Adrenal gland (tissue), 9 donors: ENCODE measurements at regions not wholly inside any gene's neighbourhood (a gene's known extent, or its start where the extent isn't known, plus 50 kb on each side); places are given as distances from the start of the nearest gene placed in this dataset.

Experiments used
- DNase-seq, 7 donors: peaks; one replicate each; pipeline ENCODE4 v3.0.0-alpha.2; 2019 to 2020
- H3K27ac ChIP-seq, 5 donors: fragments of 200-600 bp; sonication (generic) in 4 of 5; 1 replicate in 3 of 5; 2 replicates in 2 of 5; pipeline versions ENCODE4 v1.5.1 to v1.8.0; 2016 to 2020; ENCODE audit warnings: mild to moderate bottlenecking in 1 of 5
- H3K27me3 ChIP-seq: fragments of 200-600 bp; 2 replicates; pipeline ENCODE4 v1.8.0; 2021
- H3K36me3 ChIP-seq, 2 donors: fragments of 200-600 bp; replicated peaks in 1 of 2; 1 replicate in 1 of 2; 2 replicates in 1 of 2; pipeline versions ENCODE4 v1.5.1 to v1.8.0; 2018 to 2022
- H3K4me1 ChIP-seq, 2 donors: fragments of 200-600 bp; replicated peaks in 1 of 2; 1 replicate in 1 of 2; 2 replicates in 1 of 2; pipeline versions ENCODE4 v1.5.1 to v1.8.0; 2018 to 2021
- H3K4me3 ChIP-seq, 4 donors: fragments of 200-600 bp; sonication (generic) in 3 of 4; one replicate each; pipeline ENCODE4 v1.5.1; 2016 to 2018
- H3K9me3 ChIP-seq, 3 donors: fragments of 200-600 bp; sonication (generic) in 1 of 3; replicated peaks in 1 of 3; 1 replicate in 2 of 3; 2 replicates in 1 of 3; pipeline versions ENCODE4 v1.5.1 to v1.8.0; 2016 to 2021
- CTCF ChIP-seq, 6 experiments: fragments of 450-650 bp in 4 of 6; fragments of 200-600 bp in 2 of 6; sonication (generic) in 1 of 6; IDR thresholded peaks; 1 replicate in 5 of 6; 2 replicates in 1 of 6; pipeline versions ENCODE4 v1.5.1 to v1.8.0; 2016 to 2021; ENCODE audit warnings: antibody characterized with exemption in 6 of 6, mild to moderate bottlenecking in 2 of 6, moderate library complexity in 1 of 6
- POLR2A ChIP-seq, 2 donors: fragments of 450-650 bp; IDR thresholded peaks; one replicate each; pipeline ENCODE4 v1.6.1; 2017; ENCODE audit warnings: antibody characterized with exemption in 2 of 2, mild to moderate bottlenecking in 2 of 2, moderate library complexity in 1 of 2
- WGBS, 4 donors: extraction: QIAGEN DNeasy Blood & Tissue Kit in 2 of 4; methylation state at CpG; one replicate each; pipeline versions ENCODE4 v1.1.5 to v1.1.7; 2013 to 2017; 5-methylcytosine and 5-hydroxymethylcytosine counted together
- intact Hi-C, 2 donors: fragments of 100-400 bp; cut with DNase I; formaldehyde crosslinking; loops; one replicate each; pipeline versions ENCODE4 v1.14.1 to v1.15.0; 2022 to 2023
- donor health status: healthy with polysubstance abuse.
- donor health status: Bipolar disorder and iron deficiency.
- donor health status: DM: yes; HTN: yes; CAD: no.
- donor health status: DM: no; HTN: no; CAD: no.
- donor health status: DM: no; HTN: no; CAD: no.

- 66 to 81% (median 74%) methylated on average over 4 of the region's 4 CpGs for WGBS, 4 donors
- intact Hi-C loops = no loop called here
- no peak for DNase-seq
- Histone ChIP-seq H3K36me3 (no peaks in the 10 kb centered on the region), H3K4me3 (no peak overlapping the region), H3K27me3 (no peaks in the 10 kb centered on the region), H3K27ac (no peak overlapping the region), H3K4me1 (no peaks in the 10 kb centered on the region), H3K9me3 (no peaks in the 10 kb centered on the region)
- TF ChIP-seq CTCF (IDR thresholded peaks at IDR 0.05) = no peak
- TF ChIP-seq POLR2A (IDR thresholded peaks at IDR 0.05) = no peak
Observed at GRCh38 chr21:38948377-38949069, 142.8 kb downstream of the ETS2 start.

GRCh38 chr21:38945545-38946245 lies 140.0 kb downstream of the ETS2 start:
- Histone ChIP-seq H3K27ac (no peak overlapping the region), H3K9me3 (no peaks in the 10 kb centered on the region), H3K27me3 (peaks cover 4% of the 10 kb centered on the region), H3K4me3 (no peak overlapping the region), H3K36me3 (no peaks in the 10 kb centered on the region), H3K4me1 (no peaks in the 10 kb centered on the region)
- no peak for DNase-seq
- intact Hi-C loops = no loop called here
- TF ChIP-seq POLR2A (IDR thresholded peaks at IDR 0.05) (no peak), CTCF (IDR thresholded peaks at IDR 0.05) (no peak)
- WGBS, 4 donors = 70 to 82% (median 73%) methylated on average over 15 to 17 of the region's 17 CpGs

- WGBS, 4 donors = 77 to 85% (median 81%) methylated on average over 13 to 14 of the region's 14 CpGs
- Histone ChIP-seq H3K4me3 (no peak overlapping the region), H3K4me1 (no peaks in the 10 kb centered on the region), H3K27ac (no peak overlapping the region), H3K27me3 (peaks cover 4% of the 10 kb centered on the region), H3K36me3 (no peaks in the 10 kb centered on the region), H3K9me3 (no peaks in the 10 kb centered on the region)
- DNase-seq = no peak
- TF ChIP-seq POLR2A (IDR thresholded peaks at IDR 0.05) = no peak
- no peak for TF ChIP-seq CTCF (IDR thresholded peaks at IDR 0.05)
- intact Hi-C loops = no loop called here
Observed at GRCh38 chr21:38944903-38945302, 139.2 kb downstream of the ETS2 start.

GRCh38 chr21:38944402-38944801 lies 138.7 kb downstream of the ETS2 start:
- Histone ChIP-seq H3K4me3 (no peak overlapping the region), H3K9me3 (no peaks in the 10 kb centered on the region), H3K27ac (no peak overlapping the region), H3K4me1 (no peaks in the 10 kb centered on the region), H3K36me3 (no peaks in the 10 kb centered on the region), H3K27me3 (peaks cover 4% of the 10 kb centered on the region)
- TF ChIP-seq POLR2A (IDR thresholded peaks at IDR 0.05) = no peak
- no peak for TF ChIP-seq CTCF (IDR thresholded peaks at IDR 0.05)
- DNase-seq = no peak
- WGBS, 4 donors = 88 to 95% (median 89%) methylated on average over 7 to 11 of the region's 11 CpGs
- intact Hi-C loops = no loop called here
